ENCODE measurements at regions not wholly inside any gene's neighbourhood (a gene's known extent, or its start where the extent isn't known, plus 50 kb on each side); places are given as distances from the start of the nearest gene placed in this dataset.

- DNase-seq (ENCODE audit: low read depth): no peak
These were observed 140.1 kb downstream of the RBFOX3 start for GRCh38 chr17:79470754-79471153.

- DNase-seq (ENCODE audit: low read depth): no peak
These were observed 141.2 kb downstream of the RBFOX3 start for GRCh38 chr17:79469646-79470045.

GRCh38 chr17:79468183-79468944 lies 142.5 kb downstream of the RBFOX3 start:
- no peak for DNase-seq (ENCODE audit: low read depth)

GRCh38 chr17:79466562-79467350 lies 144.1 kb downstream of the RBFOX3 start:
- no peak for DNase-seq (ENCODE audit: low read depth)

- DNase-seq (ENCODE audit: low read depth): no peak
These were observed 145.2 kb downstream of the RBFOX3 start for GRCh38 chr17:79465681-79466025.

GRCh38 chr17:79465011-79465680 lies 145.7 kb downstream of the RBFOX3 start:
- no peak for DNase-seq (ENCODE audit: low read depth)

- DNase-seq (ENCODE audit: low read depth): no peak
These were observed 146.4 kb downstream of the RBFOX3 start for GRCh38 chr17:79464318-79465010.

GRCh38 chr17:79463421-79464317 lies 147.2 kb downstream of the RBFOX3 start:
- DNase-seq (ENCODE audit: low read depth): no peak

GRCh38 chr17:79461041-79461440 lies 149.8 kb downstream of the RBFOX3 start:
- no peak for DNase-seq (ENCODE audit: low read depth)

GRCh38 chr17:79459846-79460245 lies 151.0 kb downstream of the RBFOX3 start:
- DNase-seq (ENCODE audit: low read depth): no peak

GRCh38 chr17:79459003-79459655 lies 151.7 kb downstream of the RBFOX3 start:
- no peak for DNase-seq (ENCODE audit: low read depth)

GRCh38 chr17:79458356-79458755 lies 152.5 kb downstream of the RBFOX3 start:
- no peak for DNase-seq (ENCODE audit: low read depth)

GRCh38 chr17:79457889-79458288 lies 153.0 kb downstream of the RBFOX3 start:
- DNase-seq (ENCODE audit: low read depth): no peak

- DNase-seq (ENCODE audit: low read depth): no peak
These were observed 153.5 kb downstream of the RBFOX3 start for GRCh38 chr17:79457376-79457775.

GRCh38 chr17:79455636-79456035 lies 155.2 kb downstream of the RBFOX3 start:
- DNase-seq (ENCODE audit: low read depth): no peak

GRCh38 chr17:79454826-79455225 lies 156.0 kb downstream of the RBFOX3 start:
- DNase-seq (ENCODE audit: low read depth): no peak

GRCh38 chr17:79453481-79453880 lies 157.4 kb downstream of the RBFOX3 start:
- no peak for DNase-seq (ENCODE audit: low read depth)

GRCh38 chr17:79452706-79453105 lies 158.1 kb downstream of the RBFOX3 start:
- no peak for DNase-seq (ENCODE audit: low read depth)

- no peak for DNase-seq (ENCODE audit: low read depth)
These were observed 159.7 kb downstream of the RBFOX3 start for GRCh38 chr17:79451167-79451566.

- no peak for DNase-seq (ENCODE audit: low read depth)
These were observed 164.3 kb downstream of the RBFOX3 start for GRCh38 chr17:79446399-79447009.
